GM12873 (cell line): ENCODE measurements at regions not wholly inside any gene's neighbourhood (a gene's known extent, or its start where the extent isn't known, plus 50 kb on each side); places are given as distances from the start of the nearest gene placed in this dataset.

ENCODE experiments used
- CTCF ChIP-seq: IDR thresholded peaks from 2 replicates; pipeline ENCODE4 v1.5.1; 2012; ENCODE audit warnings: low read depth, mild to moderate bottlenecking, moderate library complexity, low read length, control low read depth; ENCODE audit not compliant: insufficient read depth; ENCODE audit errors: missing control alignments

GRCh38 chr12:23253191-23253590 is 628.2 kb downstream of the ETNK1 start:
- TF ChIP-seq CTCF: no peak

- no peak for TF ChIP-seq CTCF
These were observed 634.6 kb downstream of the ETNK1 start for GRCh38 chr12:23259558-23259957.

- TF ChIP-seq CTCF: no peak
These were observed 637.7 kb downstream of the ETNK1 start for GRCh38 chr12:23262670-23263069.

GRCh38 chr12:23277831-23278230 is 652.9 kb downstream of the ETNK1 start:
- no peak for TF ChIP-seq CTCF

GRCh38 chr12:23281295-23281694 is 656.3 kb downstream of the ETNK1 start:
- no peak for TF ChIP-seq CTCF

GRCh38 chr12:23282701-23283100 is 657.7 kb downstream of the ETNK1 start:
- no peak for TF ChIP-seq CTCF

GRCh38 chr12:23290627-23291330 is 658.7 kb downstream of the SOX5 start:
- no peak for TF ChIP-seq CTCF
